ENCODE measurements at regions not wholly inside any gene's neighbourhood (a gene's known extent, or its start where the extent isn't known, plus 50 kb on each side); places are given as distances from the start of the nearest gene placed in this dataset.

- TF ChIP-seq ZNF384 (IDR thresholded peaks at IDR 0.05) (no peak), TARDBP (IDR thresholded peaks at IDR 0.05) (no peak), BHLHE40 (IDR thresholded peaks at IDR 0.05; ENCODE audit: borderline replicate concordance) (no peak), L3MBTL2 (conservative IDR thresholded peaks at IDR 0.05) (no peak), SUZ12 (IDR thresholded peaks at IDR 0.05) (no peak), PKNOX1 (IDR thresholded peaks at IDR 0.05) (no peak), SP1 (IDR thresholded peaks at IDR 0.05) (no peak), ARNT (IDR thresholded peaks at IDR 0.05) (no peak), FOXM1 (IDR thresholded peaks at IDR 0.05; ENCODE audit: borderline replicate concordance) (no peak), NFRKB (IDR thresholded peaks at IDR 0.05) (no peak), LEF1 (IDR thresholded peaks at IDR 0.05; ENCODE audit: borderline replicate concordance) (no peak), FOXA1 (IDR thresholded peaks at IDR 0.05) (no peak), ELF4 (IDR thresholded peaks at IDR 0.05) (no peak)
These were observed 626.0 kb downstream of the ADCYAP1 start for GRCh38 chr18:1530650-1531049.

All from HEK293T (cell line).